ENCODE measurements at regions not wholly inside any gene's neighbourhood (a gene's known extent, or its start where the extent isn't known, plus 50 kb on each side); places are given as distances from the start of the nearest gene placed in this dataset.

GRCh38 chr5:147052519-147052918 is 174.0 kb upstream of the PPP2R2B start:
- no peak overlapping the region for H3K27ac Mint-ChIP-seq
- peaks cover 68% of the 10 kb centered on the region for H3K36me3 ChIP-seq (ENCODE audit: control insufficient read depth, insufficient read depth, low read length)
- TF ChIP-seq CTCF (conservative IDR thresholded peaks at IDR 0.05): no peak
- peaks cover 41% of the 10 kb centered on the region for H3K36me3 Mint-ChIP-seq (ENCODE audit: low read depth)
- no peak overlapping the region for H3K9ac ChIP-seq (ENCODE audit: extremely low read depth, low read length, poor library complexity, severe bottlenecking)
- no peaks in the 10 kb centered on the region for H3K27me3 ChIP-seq (ENCODE audit: control insufficient read depth, insufficient read depth, low read length, poor library complexity, severe bottlenecking)
- peaks cover 77% of the 10 kb centered on the region for H3K4me1 Mint-ChIP-seq
- WGBS, 2 experiments (ENCODE audit: insufficient coverage in 1 of 2, insufficient read length in 1 of 2): 96% methylated on average over 3 of the region's 4 CpGs; no CpG with 5 or more reads in 1 of the 2 experiments
- no peak overlapping the region for H3K27ac ChIP-seq (ENCODE audit: low read depth, low read length)
- no peaks in the 10 kb centered on the region for H3K9me3 Mint-ChIP-seq
- no peak overlapping the region for H3K4me3 ChIP-seq (ENCODE audit: low read length)
- peaks cover 34% of the 10 kb centered on the region for H3K4me1 ChIP-seq (ENCODE audit: control insufficient read depth, insufficient read depth, low read length)
- H3K9me3 ChIP-seq (ENCODE audit: control insufficient read depth, low read length): no peaks in the 10 kb centered on the region
- no peak overlapping the region for H3K4me3 Mint-ChIP-seq
- H3K27me3 Mint-ChIP-seq (ENCODE audit: insufficient read depth): no peaks in the 10 kb centered on the region
- no peak for DNase-seq

GRCh38 chr5:147055089-147055826 is 176.7 kb upstream of the PPP2R2B start:
- H3K27me3 Mint-ChIP-seq (ENCODE audit: insufficient read depth): no peaks in the 10 kb centered on the region
- peaks cover 38% of the 10 kb centered on the region for H3K36me3 Mint-ChIP-seq (ENCODE audit: low read depth)
- peaks cover 79% of the 10 kb centered on the region for H3K4me1 Mint-ChIP-seq
- peaks cover 67% of the 10 kb centered on the region for H3K36me3 ChIP-seq (ENCODE audit: control insufficient read depth, insufficient read depth, low read length)
- H3K4me3 Mint-ChIP-seq: no peak overlapping the region
- no peaks in the 10 kb centered on the region for H3K9me3 Mint-ChIP-seq
- no peaks in the 10 kb centered on the region for H3K27me3 ChIP-seq (ENCODE audit: control insufficient read depth, insufficient read depth, low read length, poor library complexity, severe bottlenecking)
- TF ChIP-seq CTCF (conservative IDR thresholded peaks at IDR 0.05): no peak
- no peak for DNase-seq
- peaks cover 25% of the 10 kb centered on the region for H3K4me1 ChIP-seq (ENCODE audit: control insufficient read depth, insufficient read depth, low read length)
- peak overlapping the region; percentile 44 for H3K27ac Mint-ChIP-seq
- 95 to 96% methylated on average over 2 to 4 of the region's 5 CpGs for WGBS, 2 experiments (ENCODE audit: insufficient coverage in 1 of 2, insufficient read length in 1 of 2)
- no peak overlapping the region for H3K4me3 ChIP-seq (ENCODE audit: low read length)
- no peak overlapping the region for H3K9ac ChIP-seq (ENCODE audit: extremely low read depth, low read length, poor library complexity, severe bottlenecking)
- H3K27ac ChIP-seq (ENCODE audit: low read depth, low read length): no peak overlapping the region
- H3K9me3 ChIP-seq (ENCODE audit: control insufficient read depth, low read length): no peaks in the 10 kb centered on the region

- no peaks in the 10 kb centered on the region for H3K9me3 Mint-ChIP-seq
- Histone ChIP-seq H3K9ac (ENCODE audit: extremely low read depth, low read length, poor library complexity, severe bottlenecking) (no peak overlapping the region), H3K36me3 (ENCODE audit: control insufficient read depth, insufficient read depth, low read length) (peaks cover 68% of the 10 kb centered on the region), H3K9me3 (ENCODE audit: control insufficient read depth, low read length) (no peaks in the 10 kb centered on the region), H3K27me3 (ENCODE audit: control insufficient read depth, insufficient read depth, low read length, poor library complexity, severe bottlenecking) (no peaks in the 10 kb centered on the region), H3K27ac (ENCODE audit: low read depth, low read length) (no peak overlapping the region), H3K4me3 (ENCODE audit: low read length) (no peak overlapping the region), H3K4me1 (ENCODE audit: control insufficient read depth, insufficient read depth, low read length) (peaks cover 25% of the 10 kb centered on the region)
- peaks cover 86% of the 10 kb centered on the region for H3K4me1 Mint-ChIP-seq
- DNase-seq: peak; percentile 66
- H3K36me3 Mint-ChIP-seq (ENCODE audit: low read depth): peaks cover 36% of the 10 kb centered on the region
- no peaks in the 10 kb centered on the region for H3K27me3 Mint-ChIP-seq (ENCODE audit: insufficient read depth)
- peak overlapping the region; percentile 2 for H3K27ac Mint-ChIP-seq
- no peak overlapping the region for H3K4me3 Mint-ChIP-seq
- TF ChIP-seq CTCF (conservative IDR thresholded peaks at IDR 0.05): no peak
- WGBS, 2 experiments (ENCODE audit: insufficient coverage in 1 of 2, insufficient read length in 1 of 2): 77% methylated on average over 4 to 9 of the region's 9 CpGs
These were observed 177.5 kb upstream of the PPP2R2B start for GRCh38 chr5:147055850-147056566.

Data from endodermal cell (in vitro differentiated cells).